Myocyte (in vitro differentiated cells): ENCODE measurements at regions not wholly inside any gene's neighbourhood (a gene's known extent, or its start where the extent isn't known, plus 50 kb on each side); places are given as distances from the start of the nearest gene placed in this dataset.
"Not testable (repeated sequence)": the region's sequence is repeated elsewhere in the genome, so short reads cannot be mapped to it uniquely, and the experiment has no call there.

Experiments
- DNase-seq: peaks from one replicate; pipeline ENCODE4 v3.0.0-alpha.2; 2012; ENCODE audit warnings: low read depth

DNA sequence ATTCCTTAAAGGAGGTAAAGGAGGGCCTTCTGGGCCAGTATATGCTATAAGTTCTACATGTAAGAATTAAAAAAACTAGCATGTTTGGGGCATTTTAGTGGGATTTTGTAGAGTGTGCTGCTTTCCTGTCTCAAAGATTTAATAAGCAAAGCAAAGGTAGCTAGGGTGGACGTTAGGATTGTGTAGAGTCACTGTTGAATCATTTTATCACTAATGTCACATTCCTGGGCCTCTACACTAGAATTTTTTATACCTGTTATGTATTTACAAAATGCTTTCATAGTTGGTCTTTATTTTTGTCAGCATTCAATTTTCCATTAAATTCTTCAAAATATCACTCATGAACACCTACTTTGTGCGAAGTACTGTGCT, 139.4 kb upstream of the PHYHIPL start:
- DNase-seq = no peak

DNA sequence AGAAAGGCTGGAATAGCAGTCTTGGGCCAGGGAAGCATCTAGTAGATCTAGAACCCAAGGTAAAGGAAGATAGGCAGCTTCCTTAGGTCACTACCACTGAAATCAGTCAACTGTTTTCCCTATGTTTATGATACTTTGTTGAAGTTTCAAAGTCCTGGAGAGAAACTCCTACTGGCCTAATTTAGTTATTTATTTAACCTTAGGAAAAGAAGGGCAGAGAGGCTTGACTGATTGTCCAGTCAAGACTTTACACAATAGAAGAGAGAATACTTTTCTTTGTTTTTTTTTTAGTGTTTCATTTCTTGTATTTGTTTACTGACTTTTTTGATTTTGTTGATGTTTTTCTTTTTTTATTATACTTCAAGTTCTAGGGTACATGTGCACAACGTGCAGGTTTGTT, 138.9 kb upstream of the PHYHIPL start:
- DNase-seq = no peak

DNA sequence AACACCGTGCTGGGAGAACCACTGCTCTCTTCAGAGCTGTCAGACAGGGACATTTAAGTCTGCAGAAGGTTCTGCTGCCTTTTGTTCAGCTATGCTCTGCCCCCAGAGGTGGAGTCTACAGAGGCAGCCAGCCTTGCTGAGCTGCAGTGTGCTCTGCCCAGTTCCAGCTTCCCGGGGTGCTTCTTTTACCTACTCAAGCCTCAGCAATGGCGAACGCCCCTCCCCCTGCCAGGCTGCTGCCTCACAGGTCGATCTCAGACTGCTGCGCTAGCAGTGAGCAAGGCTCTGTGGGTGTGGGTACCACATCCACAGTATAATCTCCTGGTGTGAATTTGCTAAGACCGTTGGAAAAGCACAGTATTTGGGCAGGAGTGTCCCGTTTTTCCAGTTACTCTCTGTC, 133.1 kb upstream of the PHYHIPL start:
- not testable (repeated sequence) for DNase-seq

DNA sequence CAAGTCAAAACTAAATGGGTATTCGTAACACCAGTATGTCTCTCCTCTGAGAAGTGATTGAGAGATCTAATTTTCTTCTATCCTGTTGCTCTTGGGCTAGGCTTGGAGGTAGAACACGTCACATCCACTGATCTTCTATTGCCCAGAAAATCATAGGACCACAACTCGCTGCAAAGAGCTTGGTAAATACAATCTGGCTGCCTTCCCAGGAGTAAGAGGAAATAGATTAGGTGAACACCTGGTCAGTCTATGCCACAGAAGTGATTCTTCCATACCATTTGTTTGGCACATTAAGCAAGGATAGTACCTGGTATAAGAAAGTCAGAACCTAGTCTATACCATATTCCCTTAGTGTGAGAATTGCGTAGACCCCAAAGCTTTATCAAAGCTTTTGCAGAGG, 129.3 kb upstream of the PHYHIPL start:
- no peak for DNase-seq

DNA sequence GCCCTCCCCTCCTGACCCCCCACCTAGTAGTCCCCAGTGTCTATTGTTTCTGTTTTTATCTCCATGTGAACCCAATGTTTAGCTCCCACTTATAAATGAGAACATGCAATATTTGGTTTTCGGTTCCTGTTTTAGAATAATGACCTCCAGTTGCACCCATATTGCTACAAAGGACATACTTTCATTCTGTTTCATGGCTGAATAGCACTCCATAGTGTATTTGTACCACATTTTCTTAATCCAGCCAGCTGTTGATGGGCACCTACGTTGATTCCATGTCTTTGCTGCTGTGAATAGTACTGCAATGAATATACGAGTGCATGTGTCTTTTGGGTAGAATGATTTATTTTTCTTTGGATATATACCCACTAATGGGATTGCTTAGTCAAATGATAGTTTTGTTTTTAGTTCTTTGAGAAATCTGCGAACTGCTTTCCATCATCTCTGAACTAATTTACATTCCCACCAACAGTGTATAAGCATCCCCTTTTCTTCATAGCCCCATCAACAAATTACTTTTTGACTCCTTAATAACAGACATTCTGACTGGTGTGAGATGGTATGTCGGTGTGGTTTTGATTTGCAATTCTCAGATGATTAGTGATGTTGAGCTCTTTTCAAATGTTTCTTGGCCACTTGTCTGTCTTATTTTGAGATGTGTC, 128.4 kb upstream of the PHYHIPL start:
- no peak for DNase-seq

DNA sequence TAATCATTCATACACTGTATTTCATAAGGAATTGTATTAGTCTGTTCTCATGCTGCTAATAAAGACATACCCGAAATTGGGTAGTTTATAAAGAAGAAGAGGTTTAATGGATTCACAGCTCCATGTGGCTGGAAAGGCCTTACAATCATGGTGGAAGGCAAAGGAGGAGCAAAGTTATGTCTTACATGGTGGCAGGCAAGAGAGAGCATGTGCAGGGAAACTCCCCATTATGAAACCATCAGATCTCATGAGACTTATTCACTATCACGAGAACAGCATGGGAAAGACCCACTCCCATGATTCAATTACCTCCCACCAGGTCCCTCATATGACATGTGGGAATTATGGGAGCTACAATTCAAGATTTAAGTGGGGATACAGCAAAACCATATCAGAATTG, 122.9 kb upstream of the PHYHIPL start:
- not testable (repeated sequence) for DNase-seq

DNA sequence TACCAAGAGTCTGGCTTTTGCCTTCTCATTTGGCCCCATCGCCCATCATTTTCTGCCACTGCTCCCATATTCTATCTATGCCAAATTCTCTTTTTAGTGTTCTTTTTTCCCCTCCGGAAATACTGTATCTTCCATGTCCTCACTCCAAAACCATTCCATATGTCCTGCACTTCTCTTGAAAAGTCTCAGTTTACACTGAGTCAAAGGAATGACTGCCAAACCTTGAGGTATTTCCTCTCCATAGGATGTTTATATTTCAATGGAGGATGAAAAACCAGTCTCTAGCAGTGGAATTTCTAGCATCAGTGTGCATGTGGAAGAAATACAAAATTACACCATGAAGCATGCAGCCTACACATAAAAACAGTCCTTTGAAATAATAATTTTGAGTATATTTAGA, 121.4 kb upstream of the PHYHIPL start:
- DNase-seq = no peak

DNA sequence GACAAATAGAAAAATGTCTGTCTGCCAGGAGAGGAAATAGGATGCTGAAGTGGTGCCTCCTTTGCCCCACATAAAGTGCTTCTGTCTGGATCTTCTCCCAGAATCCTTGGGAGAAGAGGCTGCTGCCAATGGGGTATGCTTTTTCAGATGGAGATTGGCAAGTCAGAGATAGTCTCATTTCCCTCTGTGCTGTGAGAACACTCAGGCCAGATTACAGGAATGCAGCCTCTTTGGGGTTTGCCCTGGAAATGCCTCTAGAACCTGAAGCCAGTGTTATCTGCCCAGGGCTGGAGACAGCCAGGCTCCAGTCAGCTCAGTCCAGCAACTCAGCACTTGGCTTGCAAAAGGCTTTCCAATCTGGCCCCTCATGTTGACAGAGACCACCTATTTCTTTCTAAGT, 119.1 kb upstream of the PHYHIPL start:
- DNase-seq = peak; percentile 15

DNA sequence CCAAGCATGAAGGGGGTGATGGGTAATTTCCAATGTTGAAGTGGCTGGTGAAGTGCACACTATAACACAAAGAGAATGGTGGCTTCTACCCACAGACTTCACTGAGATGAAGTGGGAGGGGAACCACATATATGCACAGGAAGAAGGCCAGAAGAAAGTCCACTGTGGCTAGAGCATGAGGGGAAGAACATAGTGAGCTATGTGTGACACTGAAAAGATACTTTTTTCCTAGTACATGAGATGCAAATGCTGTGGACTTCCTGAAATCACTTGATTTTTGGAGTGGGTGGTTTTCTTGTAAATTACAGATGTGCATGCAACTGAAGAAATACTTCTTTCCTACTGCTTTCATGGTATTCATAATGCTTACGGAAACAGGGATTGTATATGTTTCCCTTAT, 115.6 kb upstream of the PHYHIPL start:
- DNase-seq = no peak

DNA sequence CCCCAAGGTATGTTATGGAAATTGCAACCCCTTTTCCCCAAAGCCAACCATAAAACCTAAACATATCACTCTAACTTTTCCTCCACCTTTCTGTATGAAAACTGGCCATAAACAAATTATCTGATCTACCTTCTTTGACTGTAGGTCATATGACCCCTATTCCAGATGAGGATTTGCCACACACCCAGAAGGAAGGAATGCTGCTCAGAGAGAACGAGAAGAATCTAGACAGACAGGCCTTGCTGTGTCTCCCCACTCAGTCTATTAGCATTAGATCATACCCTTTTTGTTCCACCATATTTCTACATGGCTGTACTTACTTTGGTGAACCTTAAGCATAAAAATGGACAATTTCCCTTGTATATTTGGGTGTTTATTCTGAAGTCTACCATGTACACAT, 113.0 kb upstream of the PHYHIPL start:
- no peak for DNase-seq

DNA sequence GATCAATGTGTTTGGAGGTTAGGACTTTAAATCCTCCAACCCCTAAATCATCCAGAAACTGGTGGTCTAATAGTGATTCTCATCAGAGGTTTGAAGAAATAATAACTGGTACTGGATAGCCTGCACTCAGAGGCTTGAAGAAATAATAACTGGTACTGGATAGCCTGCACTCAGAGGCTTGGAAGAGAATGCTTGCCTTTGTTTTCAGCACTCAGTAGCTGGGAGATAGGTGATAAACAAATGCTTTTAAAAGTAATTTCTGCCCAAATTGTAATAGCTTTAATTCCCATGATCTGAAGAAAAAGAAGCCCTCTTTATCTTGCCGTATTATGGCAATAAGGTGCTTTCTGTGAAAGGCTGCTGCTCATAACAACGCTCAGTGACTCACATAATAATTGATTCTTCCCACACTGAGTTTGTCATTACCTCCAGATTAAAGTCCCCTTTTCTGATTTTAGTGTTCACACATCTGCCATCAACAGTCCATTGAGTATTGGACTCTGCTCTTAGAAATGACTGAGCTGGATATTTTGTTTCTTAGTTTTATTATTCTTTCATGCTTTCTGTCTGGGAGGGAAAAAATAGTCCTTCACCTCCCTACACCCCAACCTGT, 112.3 kb upstream of the PHYHIPL start:
- DNase-seq = no peak

DNA sequence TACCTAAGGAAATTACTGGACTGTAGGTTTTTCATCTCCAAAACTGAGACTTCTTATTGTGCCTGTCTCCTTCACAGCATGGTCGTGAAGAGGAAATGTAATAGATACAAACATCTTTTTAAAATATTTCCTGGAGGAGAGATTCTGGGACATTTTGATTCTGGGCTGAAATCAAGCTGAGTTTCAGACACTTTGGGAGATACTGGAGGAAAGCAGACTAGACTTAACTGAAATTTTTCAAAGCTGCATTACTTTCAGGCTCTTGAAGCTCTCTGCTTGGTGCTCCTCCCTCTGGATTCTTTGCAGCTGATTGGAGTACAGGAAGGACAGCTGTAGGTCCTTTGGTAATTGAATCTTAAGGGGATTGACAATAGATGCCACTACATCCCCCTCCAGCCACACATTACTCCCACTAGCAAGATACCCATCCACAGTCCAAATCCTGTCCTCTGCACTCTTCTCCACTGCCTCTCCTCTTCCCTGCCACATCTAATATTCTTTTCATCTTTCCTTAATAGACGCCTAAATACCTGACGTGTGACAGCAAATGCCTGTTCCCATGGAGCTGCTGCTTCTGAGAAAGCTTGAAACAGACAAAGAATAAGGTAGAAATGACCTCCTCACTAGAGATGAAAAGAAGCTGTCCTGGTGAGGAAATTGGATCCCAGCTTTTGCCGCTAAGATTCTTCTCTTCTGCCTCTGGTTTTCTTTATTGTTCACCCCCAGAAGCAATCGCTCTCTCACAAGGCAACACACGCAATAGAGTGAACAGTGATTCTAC, 111.5 kb upstream of the PHYHIPL start:
- DNase-seq = no peak

DNA sequence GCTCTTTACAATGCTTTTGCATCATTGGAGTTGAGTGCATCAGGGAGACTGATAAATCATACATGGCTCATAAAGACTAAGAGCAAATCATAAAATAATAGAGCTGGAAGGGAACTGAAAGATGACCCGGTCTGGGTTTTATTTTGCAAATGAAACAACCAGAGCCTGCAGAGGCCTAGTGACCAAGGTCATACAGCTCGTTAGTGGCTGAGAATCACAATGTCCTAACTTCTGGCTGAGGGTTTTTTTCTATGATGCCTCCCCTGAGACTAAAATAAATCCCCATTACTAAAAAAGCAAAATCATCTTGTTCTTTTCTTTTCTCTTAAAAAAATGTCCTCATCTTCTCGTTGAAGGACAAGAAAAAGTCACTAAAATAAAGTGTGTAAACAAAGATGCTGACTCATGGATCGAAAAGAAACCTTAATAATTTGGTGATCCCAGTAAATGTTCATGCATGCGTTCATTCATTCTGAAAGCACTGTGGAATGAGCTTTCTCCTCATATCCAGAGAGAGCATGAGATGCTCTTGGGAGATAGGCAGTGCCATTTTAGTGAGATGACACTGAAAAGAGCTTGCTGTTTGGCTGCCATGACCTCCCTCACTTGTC, 107.8 kb upstream of the PHYHIPL start:
- no peak for DNase-seq

DNA sequence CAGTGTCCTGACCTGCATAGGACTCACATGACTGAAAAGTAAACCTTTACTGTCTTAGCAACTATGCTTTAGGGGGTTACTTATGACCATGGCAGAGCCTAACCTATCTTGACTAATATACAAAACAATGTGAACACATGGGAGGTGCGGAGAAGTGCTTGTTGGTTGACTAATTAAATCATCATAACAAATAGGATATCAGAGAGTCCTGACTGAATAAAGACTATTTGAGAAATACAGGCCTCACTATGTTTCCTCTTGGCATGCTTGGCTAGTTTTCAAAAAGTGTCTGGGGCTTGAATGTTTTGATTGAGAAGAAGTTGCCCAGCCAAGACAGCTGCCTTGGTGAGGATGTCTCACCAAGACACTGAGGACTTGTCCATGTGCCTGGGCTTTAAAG, 104.4 kb upstream of the PHYHIPL start:
- peak; percentile 30 for DNase-seq

DNA sequence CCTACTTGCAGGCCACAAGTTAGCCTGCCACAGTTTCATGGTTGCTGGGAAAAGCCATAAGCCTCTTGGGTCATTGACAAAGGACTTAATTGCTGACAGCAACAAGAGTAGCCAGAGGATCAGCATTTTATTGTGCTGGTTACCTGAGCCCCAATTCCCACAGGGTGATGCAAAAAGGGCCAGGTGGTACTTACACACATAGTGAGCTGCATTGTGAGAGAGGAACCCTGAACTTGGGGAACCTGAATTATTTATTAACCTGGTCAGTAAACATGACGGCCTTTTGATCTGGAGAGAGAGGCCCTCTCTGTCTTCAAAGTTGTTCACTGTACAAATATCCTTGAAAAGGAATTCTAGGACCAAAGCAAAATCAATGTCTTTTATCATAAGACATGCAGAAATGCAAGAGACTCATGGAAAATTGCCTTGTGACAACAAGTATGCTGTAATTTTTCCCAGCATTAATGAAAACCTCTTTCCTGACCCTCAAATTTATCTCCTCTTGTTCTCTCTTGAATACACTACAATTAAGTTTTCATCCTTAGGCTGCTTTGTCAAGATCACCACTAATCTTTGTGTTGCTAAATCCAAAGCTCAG, 102.9 kb upstream of the PHYHIPL start:
- no peak for DNase-seq

DNA sequence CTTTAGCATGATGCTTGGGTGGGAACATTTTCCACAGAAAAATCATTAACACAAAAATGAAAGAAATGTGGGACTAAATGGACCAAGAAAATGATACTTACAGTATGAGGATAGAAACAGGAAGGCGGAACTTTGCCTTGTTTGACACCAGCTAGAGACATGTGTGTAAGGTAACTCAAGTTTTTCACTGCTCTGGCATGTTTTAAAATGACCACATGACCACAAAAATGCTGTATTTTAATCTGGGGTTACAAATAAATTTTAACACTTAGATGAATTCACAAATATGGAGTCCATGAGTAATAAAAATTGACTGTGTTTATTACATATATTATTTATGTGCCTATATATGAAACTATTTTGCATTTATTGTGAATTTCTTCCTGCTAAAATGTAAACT, 100.9 kb upstream of the PHYHIPL start:
- DNase-seq = no peak

DNA sequence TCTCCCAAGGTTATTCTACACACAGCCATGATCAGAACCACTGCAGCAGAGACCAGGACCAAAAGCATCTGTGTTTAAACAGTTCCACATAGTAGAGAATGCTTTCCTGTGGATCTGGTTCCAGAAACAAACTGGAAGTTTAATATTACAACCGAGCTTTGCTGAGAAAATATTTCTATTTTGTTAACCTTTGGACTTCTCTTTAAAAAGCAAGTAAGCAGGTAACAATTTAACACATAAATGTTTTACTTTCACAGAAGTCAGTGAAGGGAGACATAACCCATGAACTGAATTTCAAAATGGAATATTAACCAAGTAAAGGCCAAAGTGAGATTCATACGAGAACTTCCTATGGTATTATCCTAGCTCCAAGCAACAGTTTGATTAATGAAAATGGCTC, 98.6 kb upstream of the PHYHIPL start:
- DNase-seq = no peak

DNA sequence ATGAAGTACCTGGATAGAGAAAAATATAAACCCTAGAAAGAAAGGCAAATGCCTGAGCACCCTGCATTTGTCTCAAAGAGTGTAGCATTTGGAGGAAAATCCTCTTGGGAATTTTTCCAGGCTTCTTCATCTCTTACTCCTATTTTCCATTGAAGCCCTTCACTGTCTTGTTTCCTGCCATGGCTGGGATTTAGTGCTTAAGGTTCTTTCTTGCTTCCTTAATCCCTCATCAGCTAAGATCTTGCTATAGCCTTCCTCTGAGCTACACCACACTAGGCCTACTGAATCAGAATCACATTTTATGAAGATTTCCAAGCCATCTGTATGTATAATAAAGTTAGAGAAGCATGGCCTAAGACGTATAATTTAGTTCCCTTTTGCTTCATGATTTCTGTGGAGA, 97.5 kb upstream of the PHYHIPL start:
- DNase-seq = peak; percentile 14

DNA sequence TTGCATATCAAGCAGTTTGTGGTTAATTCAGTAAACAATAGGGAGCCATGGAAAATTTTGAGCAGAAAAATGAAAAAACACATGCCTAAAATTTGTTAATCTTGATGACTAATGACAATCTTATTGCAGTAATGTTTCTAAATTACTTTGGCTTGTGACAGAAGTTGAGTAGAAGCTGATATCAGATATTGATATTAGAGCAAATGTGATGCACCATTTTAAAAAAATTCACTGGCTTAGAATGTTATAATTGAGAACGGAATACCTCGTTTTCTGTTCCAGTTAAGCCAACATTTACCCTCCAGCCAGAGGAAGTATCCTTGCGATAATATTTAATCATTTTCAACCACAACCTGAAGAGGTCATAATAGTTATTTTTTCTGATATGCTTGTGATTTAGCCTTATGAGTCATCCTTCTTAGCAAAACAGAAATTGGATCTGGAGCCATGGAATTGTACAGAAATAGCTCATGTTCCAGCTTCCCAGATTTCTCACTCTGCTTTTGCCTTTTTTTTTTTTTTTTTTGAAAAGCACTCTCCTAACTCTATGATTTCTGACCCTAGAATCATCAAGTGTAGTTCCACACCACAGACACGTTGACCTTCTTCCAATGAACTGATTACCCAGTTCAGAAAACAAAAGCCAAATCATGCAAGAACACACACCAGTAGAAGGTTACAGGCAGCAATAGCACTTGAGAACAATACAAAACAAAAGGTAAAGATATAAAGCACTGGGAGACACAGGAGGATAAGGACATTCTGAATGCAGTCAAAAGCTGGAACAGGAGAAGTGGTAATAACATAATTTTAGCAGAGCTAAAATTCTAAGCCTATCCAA, 96.8 kb upstream of the PHYHIPL start:
- DNase-seq = peak; percentile 72

DNA sequence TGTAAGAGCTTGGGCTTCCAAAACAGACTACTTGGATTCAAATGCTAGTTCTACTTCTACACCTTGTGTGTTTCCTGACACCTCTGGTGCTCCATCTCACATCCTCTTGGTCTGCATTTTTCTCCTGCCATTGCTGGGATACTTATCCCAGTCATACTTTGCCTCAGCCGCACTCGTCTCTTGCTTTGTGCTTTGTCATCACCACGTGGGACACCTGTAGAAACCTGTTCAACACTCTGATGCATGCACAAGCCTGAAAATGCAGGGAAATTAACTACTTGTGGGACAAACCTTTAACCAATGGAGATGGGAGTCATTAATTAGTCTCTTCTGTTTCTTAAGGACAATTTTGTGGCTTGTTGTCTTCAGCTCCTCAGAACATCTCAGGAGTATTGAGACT, 94.2 kb upstream of the PHYHIPL start:
- DNase-seq = no peak

DNA sequence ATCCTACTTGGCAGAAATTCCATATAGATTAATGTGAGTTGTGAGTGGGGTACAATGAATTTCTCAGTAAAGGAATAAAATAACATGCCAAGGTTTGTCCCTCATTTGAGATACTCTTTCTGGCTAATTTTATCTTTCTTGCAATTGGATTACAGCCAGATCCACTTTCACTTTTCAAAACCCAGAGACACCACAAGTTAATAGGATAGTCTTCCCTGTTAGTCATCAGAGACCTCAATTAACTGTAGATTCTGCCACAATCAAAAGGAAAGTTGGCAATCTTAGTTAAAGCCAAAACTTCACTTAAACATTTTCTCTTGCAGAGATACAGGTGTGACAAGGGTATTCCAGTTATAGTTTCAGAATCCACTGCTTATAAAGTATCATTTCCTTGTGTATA, 91.4 kb upstream of the PHYHIPL start:
- peak; percentile 31 for DNase-seq
